ENCODE measurements at regions not wholly inside any gene's neighbourhood (a gene's known extent, or its start where the extent isn't known, plus 50 kb on each side); places are given as distances from the start of the nearest gene placed in this dataset.

DNA sequence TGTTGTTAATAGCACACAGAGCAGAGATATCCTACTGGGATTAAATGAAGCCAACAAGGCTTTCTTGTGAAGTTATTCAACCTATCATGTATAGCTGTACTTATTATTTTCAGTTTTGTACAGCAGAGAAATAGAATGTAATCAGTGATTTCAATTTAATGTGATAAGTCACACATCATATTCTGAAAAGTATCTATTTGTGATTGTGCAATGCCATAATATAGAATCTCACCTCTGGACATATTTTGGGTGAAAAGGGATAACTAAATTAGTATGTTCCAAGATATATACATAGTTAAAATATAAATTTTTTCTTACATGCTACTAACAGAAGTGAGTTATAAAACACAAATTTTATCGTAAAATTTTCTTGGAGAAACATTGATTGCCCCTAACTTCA lies 544.3 kb upstream of the KIF2B start:
- Histone ChIP-seq H2AFZ (ENCODE audit: control insufficient read depth, low read length) (no peak overlapping the region), H3K79me2 (ENCODE audit: control insufficient read depth, insufficient read depth, low read length) (no peaks in the 10 kb centered on the region), H3K36me3 (ENCODE audit: control insufficient read depth in 2 of 2, extremely low read depth in 1 of 2, insufficient read depth in 2 of 2, low read length in 2 of 2) (no peaks in the 10 kb centered on the region), H3K27ac (ENCODE audit: control insufficient read depth, insufficient read depth, low read length) (no peak overlapping the region), H3K4me2 (ENCODE audit: control insufficient read depth, extremely low read depth, insufficient read depth, low read depth, low read length) (no peak overlapping the region), H3K27me3 (ENCODE audit: control insufficient read depth, extremely low read depth, insufficient read depth, low read length) (no peaks in the 10 kb centered on the region), H3K9ac (ENCODE audit: control insufficient read depth, extremely low read depth, insufficient read depth, low read length) (no peak overlapping the region), H3K4me3 (ENCODE audit: control insufficient read depth in 2 of 3, extremely low read depth in 1 of 3, insufficient read depth in 2 of 3, low read depth in 1 of 3, low read length in 3 of 3) (no peak overlapping the region), H3K9me3 (ENCODE audit: control insufficient read depth, low read depth, low read length) (no peaks in the 10 kb centered on the region), H3K9me1 (ENCODE audit: control insufficient read depth, extremely low read depth, insufficient read depth, low read length) (no peaks in the 10 kb centered on the region), H3K4me1 (ENCODE audit: control insufficient read depth, extremely low read depth, insufficient read depth, low read length) (no peaks in the 10 kb centered on the region), H4K20me1 (ENCODE audit: control insufficient read depth, extremely low read depth, insufficient read depth, low read length) (no peaks in the 10 kb centered on the region)
- no peak for TF ChIP-seq EZH2 (IDR thresholded peaks at IDR 0.05; ENCODE audit: low read length)
- TF ChIP-seq, protein P1, sequence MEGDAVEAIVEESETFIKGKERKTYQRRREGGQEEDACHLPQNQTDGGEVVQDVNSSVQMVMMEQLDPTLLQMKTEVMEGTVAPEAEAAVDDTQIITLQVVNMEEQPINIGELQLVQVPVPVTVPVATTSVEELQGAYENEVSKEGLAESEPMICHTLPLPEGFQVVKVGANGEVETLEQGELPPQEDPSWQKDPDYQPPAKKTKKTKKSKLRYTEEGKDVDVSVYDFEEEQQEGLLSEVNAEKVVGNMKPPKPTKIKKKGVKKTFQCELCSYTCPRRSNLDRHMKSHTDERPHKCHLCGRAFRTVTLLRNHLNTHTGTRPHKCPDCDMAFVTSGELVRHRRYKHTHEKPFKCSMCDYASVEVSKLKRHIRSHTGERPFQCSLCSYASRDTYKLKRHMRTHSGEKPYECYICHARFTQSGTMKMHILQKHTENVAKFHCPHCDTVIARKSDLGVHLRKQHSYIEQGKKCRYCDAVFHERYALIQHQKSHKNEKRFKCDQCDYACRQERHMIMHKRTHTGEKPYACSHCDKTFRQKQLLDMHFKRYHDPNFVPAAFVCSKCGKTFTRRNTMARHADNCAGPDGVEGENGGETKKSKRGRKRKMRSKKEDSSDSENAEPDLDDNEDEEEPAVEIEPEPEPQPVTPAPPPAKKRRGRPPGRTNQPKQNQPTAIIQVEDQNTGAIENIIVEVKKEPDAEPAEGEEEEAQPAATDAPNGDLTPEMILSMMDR (optimal IDR thresholded peaks at IDR 0.05 in 1 of 3, IDR thresholded peaks at IDR 0.05 in 1 of 3, conservative IDR thresholded peaks at IDR 0.05 in 1 of 3; ENCODE audit: extremely low read depth in 1 of 3, insufficient read depth in 2 of 3, low read length in 3 of 3) = no peak
- dilution Hi-C loops (cut with MboI; ENCODE audit: extremely low pct_ligation_motif_present, low sequenced_read_pairs) = no loop called here
- no peak for FAIRE-seq
- DNase-seq (ENCODE audit: low read depth, low spot score) = no peak

DNA sequence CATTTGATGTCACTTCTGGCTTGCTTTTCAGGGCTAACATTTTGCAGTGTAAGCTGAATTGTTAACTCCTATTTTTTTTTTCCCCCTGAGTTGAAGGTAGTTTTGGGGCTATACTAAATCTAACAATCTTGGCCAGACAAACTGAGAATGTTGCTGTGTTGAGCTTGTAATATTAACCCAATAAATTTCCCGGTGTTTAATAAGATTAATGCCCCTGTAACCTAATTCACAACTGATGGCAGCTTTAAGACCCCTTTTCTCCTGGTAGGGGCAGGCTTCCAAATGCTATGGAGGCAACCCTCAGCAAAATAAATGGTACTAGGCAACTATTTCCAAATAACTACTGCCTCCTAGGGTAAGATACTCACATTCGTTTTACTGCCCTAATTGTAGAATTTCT lies 549.6 kb upstream of the KIF2B start:
- H4K20me1 ChIP-seq (ENCODE audit: control insufficient read depth, extremely low read depth, insufficient read depth, low read length) = no peaks in the 10 kb centered on the region
- H3K9me3 ChIP-seq (ENCODE audit: control insufficient read depth, low read depth, low read length) = no peaks in the 10 kb centered on the region
- H3K9me1 ChIP-seq (ENCODE audit: control insufficient read depth, extremely low read depth, insufficient read depth, low read length) = no peaks in the 10 kb centered on the region
- no peak for DNase-seq (ENCODE audit: low read depth, low spot score)
- H3K4me3 ChIP-seq (ENCODE audit: control insufficient read depth in 2 of 3, extremely low read depth in 1 of 3, insufficient read depth in 2 of 3, low read depth in 1 of 3, low read length in 3 of 3) = no peak overlapping the region
- H3K27me3 ChIP-seq (ENCODE audit: control insufficient read depth, extremely low read depth, insufficient read depth, low read length) = no peaks in the 10 kb centered on the region
- no peak overlapping the region for H3K4me2 ChIP-seq (ENCODE audit: control insufficient read depth, extremely low read depth, insufficient read depth, low read depth, low read length)
- no peaks in the 10 kb centered on the region for H3K36me3 ChIP-seq (ENCODE audit: control insufficient read depth in 2 of 2, extremely low read depth in 1 of 2, insufficient read depth in 2 of 2, low read length in 2 of 2)
- H3K79me2 ChIP-seq (ENCODE audit: control insufficient read depth, insufficient read depth, low read length) = no peaks in the 10 kb centered on the region
- TF ChIP-seq EZH2 (IDR thresholded peaks at IDR 0.05; ENCODE audit: low read length) = no peak
- TF ChIP-seq, protein P1 (optimal IDR thresholded peaks at IDR 0.05 in 1 of 3, IDR thresholded peaks at IDR 0.05 in 1 of 3, conservative IDR thresholded peaks at IDR 0.05 in 1 of 3; ENCODE audit: extremely low read depth in 1 of 3, insufficient read depth in 2 of 3, low read length in 3 of 3) = no peak
- dilution Hi-C loops (cut with MboI; ENCODE audit: extremely low pct_ligation_motif_present, low sequenced_read_pairs) = no loop called here
- no peak overlapping the region for H3K9ac ChIP-seq (ENCODE audit: control insufficient read depth, extremely low read depth, insufficient read depth, low read length)
- no peak for FAIRE-seq
- H3K27ac ChIP-seq (ENCODE audit: control insufficient read depth, insufficient read depth, low read length) = no peak overlapping the region
- no peak overlapping the region for H2AFZ ChIP-seq (ENCODE audit: control insufficient read depth, low read length)
- no peaks in the 10 kb centered on the region for H3K4me1 ChIP-seq (ENCODE audit: control insufficient read depth, extremely low read depth, insufficient read depth, low read length)
